HG02840 (cell line): ENCODE measurements at regions not wholly inside any gene's neighbourhood (a gene's known extent, or its start where the extent isn't known, plus 50 kb on each side); places are given as distances from the start of the nearest gene placed in this dataset.

ENCODE experiments used
- ATAC-seq: cut with Tn5 transposase; IDR thresholded peaks from one replicate; pipeline ENCODE4 v1.9.1; 2021; ENCODE audit warnings: mild to moderate bottlenecking, moderate library complexity, moderate number of reproducible peaks; ENCODE audit not compliant: unreplicated experiment, low FRiP score

DNA sequence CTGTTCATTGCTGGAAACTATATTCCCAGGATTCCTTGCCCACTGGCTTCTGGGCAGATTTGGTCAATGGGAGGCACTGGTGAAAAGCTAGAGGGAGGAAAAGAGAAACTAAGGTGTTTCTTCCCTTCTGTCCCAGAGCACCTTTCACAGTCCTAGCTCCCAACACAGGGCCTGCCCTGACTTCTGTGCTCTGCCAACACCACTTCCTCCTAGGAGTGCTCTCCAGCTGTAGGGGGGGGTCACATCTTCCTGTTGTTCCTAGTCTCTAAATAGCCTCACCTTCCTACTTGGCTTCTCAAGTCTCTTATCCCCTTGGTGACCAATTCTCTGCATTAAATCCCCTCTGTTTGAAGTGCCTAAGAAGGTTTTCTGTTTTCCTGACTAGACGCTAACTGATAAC, 115.4 kb downstream of the ADRB2 start:
- no peak for ATAC-seq

GRCh38 chr5:148949841-148950470, 112.9 kb downstream of the SH3TC2 start:
- ATAC-seq, result no peak

DNA sequence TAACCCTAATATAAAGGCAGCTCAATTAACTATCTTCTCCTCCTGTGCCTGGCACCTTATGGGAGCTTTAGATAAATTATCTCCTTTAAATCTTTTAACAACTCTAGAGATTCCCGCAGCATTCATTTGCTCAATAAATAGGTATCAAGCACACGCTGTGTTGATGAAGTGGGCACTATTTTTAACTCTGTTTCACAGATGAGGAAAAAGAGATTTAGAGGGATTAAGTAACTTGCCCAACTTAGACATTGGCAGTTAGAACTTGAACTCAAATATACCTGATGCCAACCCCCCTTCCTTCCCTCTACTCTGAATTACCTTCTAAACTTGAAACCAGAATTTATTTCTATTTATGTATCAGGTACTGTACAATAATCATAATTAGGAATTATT, 112.4 kb downstream of the SH3TC2 start:
- no peak for ATAC-seq

DNA sequence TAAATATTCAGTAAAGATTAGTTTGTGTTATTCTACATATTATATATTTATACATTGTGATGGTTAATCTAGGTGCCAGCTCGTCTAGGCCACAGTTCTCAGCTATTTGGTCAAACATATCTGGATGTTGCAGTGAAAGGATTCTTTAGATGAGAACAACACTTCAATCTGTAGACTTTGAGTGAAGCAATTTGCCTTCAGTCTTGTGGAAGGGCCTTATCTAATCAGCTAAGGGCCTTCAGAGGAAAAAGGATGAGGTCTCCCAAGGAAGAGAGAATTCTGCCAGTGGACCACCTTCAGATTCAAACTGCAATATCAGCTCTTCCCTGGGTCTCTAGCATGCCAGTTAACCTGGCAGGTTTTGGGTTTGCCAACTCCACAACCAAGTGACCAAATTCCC, 112.0 kb downstream of the SH3TC2 start:
- no peak for ATAC-seq

DNA sequence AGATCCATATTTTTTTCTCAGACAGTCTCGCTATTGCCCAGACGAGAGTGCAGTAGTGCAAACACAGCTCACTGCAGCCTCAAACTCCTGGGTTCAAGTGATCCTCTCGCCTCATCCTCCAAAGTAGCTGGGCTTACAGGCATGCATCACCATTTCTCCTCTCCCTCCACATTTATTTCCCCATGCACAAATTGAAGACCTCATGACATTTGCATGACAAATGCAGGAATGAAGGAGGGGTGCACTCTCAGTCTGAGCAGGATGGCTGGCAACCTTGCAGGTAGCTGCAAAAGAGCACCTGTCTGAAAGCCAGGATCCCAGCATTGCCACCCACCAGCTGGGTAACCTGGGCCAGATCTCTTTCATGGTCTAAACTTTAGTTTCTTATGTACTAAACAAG, 111.2 kb downstream of the SH3TC2 start:
- ATAC-seq, result no peak

DNA sequence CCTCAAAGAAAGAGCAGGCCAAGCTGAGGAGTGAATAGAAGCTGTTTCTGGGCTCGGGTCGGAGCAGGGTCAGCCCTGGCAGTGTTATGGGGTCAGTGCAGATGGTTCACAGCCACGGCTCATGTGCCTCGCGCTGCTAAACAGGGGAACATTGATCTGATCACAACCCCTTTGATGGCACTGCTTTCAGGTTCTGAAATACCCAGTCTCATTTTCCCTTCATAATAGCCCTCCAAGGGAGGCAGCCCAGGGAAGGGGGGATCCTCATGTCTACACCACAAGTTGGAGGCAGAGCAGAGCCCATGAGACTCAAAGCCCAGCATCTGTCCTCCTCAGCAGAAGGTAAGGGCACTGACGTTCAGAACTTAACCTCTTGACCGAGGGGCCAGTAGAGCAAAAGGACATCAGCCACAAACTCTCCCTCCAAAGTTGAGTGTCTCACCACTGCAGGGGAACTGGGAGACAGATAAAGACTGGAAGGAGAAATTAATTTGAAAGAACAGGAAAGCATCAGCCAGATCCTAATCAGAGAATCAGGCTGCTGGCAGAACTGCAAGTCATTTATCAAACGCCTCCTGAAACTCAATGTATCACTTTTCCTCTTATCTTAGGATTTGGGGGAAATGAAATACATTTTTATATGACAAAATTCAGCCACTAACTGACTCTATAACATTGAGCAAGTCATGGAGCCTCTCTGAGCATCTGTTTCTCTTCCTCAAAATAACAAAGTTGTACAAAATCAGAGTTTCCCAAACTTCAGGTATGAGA, 110.6 kb downstream of the SH3TC2 start:
- no peak for ATAC-seq

DNA sequence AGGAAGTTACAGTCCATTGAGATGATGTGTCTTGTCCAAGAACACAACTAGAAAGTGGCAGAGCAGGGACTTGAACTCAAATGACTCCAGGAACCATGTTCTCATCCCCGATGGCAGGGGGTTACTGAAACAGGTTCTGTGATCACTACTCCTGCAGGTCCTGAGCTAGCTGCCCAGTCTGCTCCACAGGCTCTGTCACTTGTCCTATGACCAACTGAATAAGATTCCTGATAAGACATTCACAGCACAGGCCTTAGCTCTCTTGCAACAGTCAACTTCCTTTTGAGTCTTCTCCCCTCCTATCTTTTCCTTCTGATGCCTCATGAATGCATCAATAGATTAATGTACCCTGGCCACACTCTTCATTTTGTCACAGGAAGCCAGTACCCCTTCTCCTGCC, 109.2 kb downstream of the SH3TC2 start:
- no peak for ATAC-seq
